ENCODE measurements at regions not wholly inside any gene's neighbourhood (a gene's known extent, or its start where the extent isn't known, plus 50 kb on each side); places are given as distances from the start of the nearest gene placed in this dataset.

- intact Hi-C loops (cut with DNase I), result no loop called here
- Histone ChIP-seq H3K36me3 (no peaks in the 10 kb centered on the region), H3K27ac (replicated peaks in 1 of 4) (no peak overlapping the region), H3K4me3 (no peak overlapping the region), H3K9me3 (no peaks in the 10 kb centered on the region), H3K27me3 (no peaks in the 10 kb centered on the region), H3K4me1 (peaks cover 0 to 19% (median 14%) of the 10 kb centered on the region in 4 donors)
- no peak for TF ChIP-seq EP300 (IDR thresholded peaks at IDR 0.05)
- no peak for TF ChIP-seq POLR2AphosphoS5 (IDR thresholded peaks at IDR 0.05)
- TF ChIP-seq POLR2A (IDR thresholded peaks at IDR 0.05; ENCODE audit: low read depth), result no peak
- TF ChIP-seq CTCF (IDR thresholded peaks at IDR 0.05), result no peak
- no peak for DNase-seq (ENCODE audit: extremely low spot score)
- 17% methylated on average over 3 of the region's 3 CpGs for WGBS
Measured at GRCh38 chr10:61612450-61612849, 50.3 kb upstream of the CABCOCO1 start.

GRCh38 chr10:61612009-61612408 is 50.7 kb upstream of the CABCOCO1 start:
- H3K4me3 ChIP-seq, result no peak overlapping the region
- H3K9me3 ChIP-seq, result no peaks in the 10 kb centered on the region
- intact Hi-C loops (cut with DNase I), result no loop called here
- 23% methylated on average over 2 of the region's 2 CpGs for WGBS
- TF ChIP-seq POLR2A (IDR thresholded peaks at IDR 0.05; ENCODE audit: low read depth), result no peak
- TF ChIP-seq EP300 (IDR thresholded peaks at IDR 0.05), result no peak
- TF ChIP-seq CTCF (IDR thresholded peaks at IDR 0.05), result no peak
- no peak for TF ChIP-seq POLR2AphosphoS5 (IDR thresholded peaks at IDR 0.05)
- peaks cover 0 to 19% (median 14%) of the 10 kb centered on the region in 4 donors for H3K4me1 ChIP-seq
- H3K27ac ChIP-seq (replicated peaks in 1 of 4), result no peak overlapping the region
- H3K27me3 ChIP-seq, result no peaks in the 10 kb centered on the region
- no peaks in the 10 kb centered on the region for H3K36me3 ChIP-seq
- no peak for DNase-seq (ENCODE audit: extremely low spot score)

GRCh38 chr10:61609701-61610100 is 53.0 kb upstream of the CABCOCO1 start:
- TF ChIP-seq CTCF (IDR thresholded peaks at IDR 0.05) (no peak), POLR2AphosphoS5 (IDR thresholded peaks at IDR 0.05) (no peak), POLR2A (IDR thresholded peaks at IDR 0.05; ENCODE audit: low read depth) (no peak), EP300 (IDR thresholded peaks at IDR 0.05) (no peak)
- Histone ChIP-seq H3K27me3 (no peaks in the 10 kb centered on the region), H3K9me3 (no peaks in the 10 kb centered on the region), H3K4me1 (peaks cover 0 to 19% (median 14%) of the 10 kb centered on the region in 4 donors), H3K4me3 (no peak overlapping the region), H3K27ac (replicated peaks in 1 of 4) (no peak overlapping the region), H3K36me3 (no peaks in the 10 kb centered on the region)
- intact Hi-C loops (cut with DNase I), result no loop called here
- 91% methylated on average over 1 of the region's 1 CpG for WGBS
- no peak for DNase-seq (ENCODE audit: extremely low spot score)

GRCh38 chr10:61608255-61609033 is 54.3 kb upstream of the CABCOCO1 start:
- no peak for TF ChIP-seq POLR2AphosphoS5 (IDR thresholded peaks at IDR 0.05)
- TF ChIP-seq EP300 (IDR thresholded peaks at IDR 0.05), result no peak
- no peak for TF ChIP-seq POLR2A (IDR thresholded peaks at IDR 0.05; ENCODE audit: low read depth)
- TF ChIP-seq CTCF (IDR thresholded peaks at IDR 0.05), result no peak
- intact Hi-C loops (cut with DNase I), result no loop called here
- Histone ChIP-seq H3K27ac (replicated peaks in 1 of 4) (no peak overlapping the region), H3K27me3 (no peaks in the 10 kb centered on the region), H3K4me3 (no peak overlapping the region), H3K9me3 (no peaks in the 10 kb centered on the region), H3K36me3 (no peaks in the 10 kb centered on the region), H3K4me1 (peaks cover 0 to 19% (median 14%) of the 10 kb centered on the region in 4 donors)
- no peak for DNase-seq (ENCODE audit: extremely low spot score)
- 75% methylated on average over 8 of the region's 8 CpGs for WGBS

Measured in esophagus muscularis mucosa (tissue), 4 donors.